ENCODE measurements at regions not wholly inside any gene's neighbourhood (a gene's known extent, or its start where the extent isn't known, plus 50 kb on each side); places are given as distances from the start of the nearest gene placed in this dataset.
A peak's percentile ranks its signal among the peaks of the same experiment; 100 is the strongest.
"Not testable (repeated sequence)": the region's sequence is repeated elsewhere in the genome, so short reads cannot be mapped to it uniquely, and the experiment has no call there.

DNA sequence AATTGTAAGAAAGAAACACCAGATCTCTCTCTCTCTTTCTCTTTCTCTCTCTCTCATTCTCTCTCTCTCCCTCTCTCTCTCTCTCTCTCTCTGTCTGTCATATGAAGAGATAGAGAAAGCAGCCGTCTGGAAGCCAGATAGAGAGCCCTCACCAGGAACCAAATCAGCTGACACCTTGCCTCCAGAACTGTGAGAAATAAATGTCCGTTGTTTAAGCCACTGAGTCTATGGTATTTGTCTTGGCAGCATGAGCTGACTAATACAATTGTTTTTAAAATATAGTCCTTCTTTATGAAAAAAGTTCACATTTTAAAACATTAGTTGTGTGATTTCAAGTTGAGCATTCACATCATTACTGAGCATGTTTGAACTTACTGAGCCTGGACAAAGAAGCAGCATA is 275.6 kb downstream of the CETN3 start:
- DNase-seq (ENCODE audit: low spot score), result no peak

DNA sequence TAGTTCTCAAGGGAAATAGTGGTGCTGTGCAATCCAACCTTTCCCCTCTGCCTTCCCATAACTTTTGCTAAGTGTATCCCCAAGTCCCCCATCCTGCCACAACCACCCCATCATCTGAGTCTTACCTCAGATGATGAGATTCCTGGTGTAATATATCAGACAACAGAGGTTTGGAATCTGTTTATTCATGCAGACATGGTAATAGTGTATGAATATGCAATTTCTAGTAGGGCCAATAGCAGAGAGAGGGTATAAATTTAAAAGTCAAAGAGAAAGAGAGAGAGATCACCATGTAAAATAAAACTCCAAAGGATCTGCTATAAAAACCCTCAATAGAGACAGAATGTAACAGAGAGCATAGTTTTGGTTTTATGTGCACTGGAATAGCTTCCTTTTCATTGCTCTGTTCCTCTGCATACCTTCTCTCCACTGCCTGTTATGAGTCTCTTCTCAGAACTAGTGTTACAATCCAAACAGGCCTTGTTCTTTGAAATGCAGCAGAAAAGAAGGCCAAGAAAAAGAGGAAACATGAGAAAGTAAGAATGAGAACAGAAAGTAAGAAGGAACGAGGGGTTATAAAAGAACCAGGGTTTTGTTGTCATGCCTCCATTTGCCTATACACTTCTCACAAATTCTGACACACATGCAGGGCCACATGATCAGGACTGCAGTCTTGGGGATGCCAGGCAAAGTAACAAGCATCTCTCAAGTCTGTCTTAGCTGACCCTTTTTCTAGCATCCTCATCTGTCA is 278.0 kb downstream of the CETN3 start:
- DNase-seq (ENCODE audit: low spot score), result no peak

DNA sequence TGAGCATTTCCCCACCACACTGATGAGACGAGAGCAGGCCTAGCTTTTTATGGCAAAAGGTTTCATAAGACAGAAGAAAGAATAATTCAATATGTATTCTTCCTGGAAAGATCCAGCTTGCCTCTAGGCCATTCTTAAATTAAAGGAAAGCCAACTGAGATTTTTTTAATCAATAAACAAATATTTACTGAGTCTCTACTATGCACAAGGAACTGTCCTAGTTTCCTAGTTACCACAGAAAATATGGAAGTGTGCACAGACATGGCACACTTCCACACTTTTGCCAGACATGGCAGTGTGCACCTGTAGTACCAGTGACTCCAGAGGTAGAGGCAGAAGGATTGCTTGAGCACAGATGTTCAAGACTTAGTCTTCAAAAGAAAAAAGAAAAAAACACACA is 281.0 kb downstream of the CETN3 start:
- DNase-seq (ENCODE audit: low spot score), result no peak

DNA sequence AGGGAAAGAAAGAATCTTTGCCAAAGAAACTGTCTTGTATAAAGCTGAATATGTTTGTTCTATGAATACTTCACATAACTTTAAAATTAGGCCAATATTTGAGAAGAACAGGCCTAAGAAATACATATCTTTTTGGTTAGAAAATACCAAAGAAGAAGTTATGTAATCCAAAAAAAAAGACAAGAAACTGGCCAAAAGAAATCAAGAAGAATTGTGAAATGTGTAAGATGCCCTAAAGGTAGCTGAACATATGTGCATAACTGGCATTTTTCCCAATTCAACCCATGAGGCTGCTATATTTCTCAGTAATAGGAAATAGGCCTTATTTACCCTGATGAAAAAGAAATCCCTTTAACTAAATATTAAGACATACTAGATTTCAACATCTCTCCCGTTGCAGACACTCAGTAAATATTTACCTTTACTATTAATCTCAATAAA is 290.0 kb downstream of the CETN3 start:
- no peak for DNase-seq (ENCODE audit: low spot score)

DNA sequence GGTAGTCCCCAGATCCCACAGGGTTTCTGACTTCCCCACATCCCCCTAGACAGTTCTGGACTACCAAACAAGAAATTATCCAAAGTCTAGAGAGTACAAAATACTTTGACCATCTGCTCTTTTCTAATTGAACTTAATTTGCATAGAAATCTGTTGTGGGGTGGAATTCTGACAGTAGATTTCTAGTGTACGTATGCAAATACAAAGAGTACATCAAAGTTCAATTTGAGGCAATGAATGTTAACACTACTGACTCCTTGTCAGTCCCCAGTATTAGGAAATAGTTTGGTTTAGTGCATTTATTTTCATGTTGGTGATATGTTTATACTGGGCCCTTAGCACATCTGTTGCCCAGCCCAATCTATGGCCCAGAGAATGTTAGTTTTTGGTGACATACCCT is 292.6 kb downstream of the CETN3 start:
- no peak for DNase-seq (ENCODE audit: low spot score)

DNA sequence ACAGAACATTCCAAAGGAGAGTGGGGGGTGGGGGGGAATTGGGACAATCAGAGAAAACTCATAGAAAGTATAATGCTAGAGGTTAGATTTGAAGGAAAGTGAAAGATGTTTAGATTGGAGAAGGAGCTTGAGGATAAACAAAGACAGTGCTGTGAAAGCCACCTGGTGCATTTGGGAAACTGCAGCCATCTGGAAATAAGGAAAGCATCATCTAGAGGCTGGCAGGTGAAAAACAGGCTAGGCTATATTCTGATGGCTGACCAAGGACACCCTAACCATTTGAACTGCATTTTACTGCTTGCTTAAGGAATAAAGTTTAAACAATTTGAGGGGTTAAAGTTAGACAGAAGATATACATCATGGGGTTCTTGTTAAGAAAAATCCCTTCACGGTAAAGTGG is 296.4 kb downstream of the CETN3 start:
- no peak for DNase-seq (ENCODE audit: low spot score)

DNA sequence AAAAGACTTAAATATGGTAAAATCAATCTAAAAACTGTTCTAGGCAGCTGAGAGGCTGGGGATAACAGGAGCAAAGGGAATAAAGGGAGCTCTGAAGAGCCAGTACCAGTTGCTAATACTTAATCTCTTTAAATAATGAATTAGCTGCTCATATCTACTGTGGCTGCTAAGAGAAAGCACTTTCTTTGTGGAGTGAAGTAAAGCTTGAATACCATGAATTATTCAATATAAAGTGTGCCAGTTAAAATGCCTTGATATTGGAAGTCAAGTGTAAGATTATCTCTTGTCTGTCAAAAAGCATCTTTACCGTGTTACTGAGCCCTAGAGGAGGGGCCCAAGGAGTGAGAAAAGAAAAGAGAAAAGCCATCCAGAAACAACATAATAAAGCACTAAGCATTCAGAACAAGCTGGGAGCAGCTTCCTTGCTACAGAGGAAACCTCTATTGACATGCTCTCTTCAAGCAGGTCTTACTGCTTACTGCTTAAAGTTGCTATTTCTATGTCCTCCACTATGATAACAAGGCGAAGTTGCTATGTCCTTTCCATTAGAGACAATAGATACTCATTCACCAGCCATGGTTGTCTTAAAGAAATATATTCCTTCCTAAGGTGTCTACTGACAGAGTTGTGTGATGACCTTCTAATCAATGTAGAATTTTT is 297.4 kb downstream of the CETN3 start:
- DNase-seq (ENCODE audit: low spot score), result no peak

DNA sequence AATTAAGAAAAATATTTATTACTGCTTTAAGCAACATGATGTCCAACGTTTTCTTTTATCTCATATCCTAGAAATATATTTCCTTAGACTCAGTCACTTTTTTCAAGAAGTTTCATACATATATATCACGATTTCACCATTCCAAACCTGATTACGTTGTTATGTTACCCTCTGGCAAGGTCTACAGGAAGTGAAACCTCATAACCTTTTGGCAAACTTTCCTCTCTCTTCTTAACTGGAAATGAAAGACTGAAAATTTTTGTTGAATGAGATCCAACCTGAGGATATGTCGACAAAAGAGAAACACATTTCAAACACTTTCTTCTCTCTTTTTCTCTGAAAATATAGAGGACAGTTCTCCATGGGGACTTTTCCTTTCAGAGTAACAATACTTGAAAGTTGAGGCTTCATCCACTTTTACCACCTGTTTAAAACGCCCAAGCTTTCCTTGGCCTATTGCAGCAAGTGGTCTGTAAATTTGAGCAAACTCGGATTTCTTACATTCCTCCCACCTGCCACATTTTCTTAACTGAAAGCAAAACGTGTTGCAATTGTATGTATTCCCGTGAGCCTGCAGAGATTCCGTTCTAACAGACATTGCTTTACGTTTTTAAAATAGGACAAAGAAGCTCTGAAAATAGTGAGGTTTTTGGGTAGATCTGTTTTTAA is 298.1 kb downstream of the CETN3 start:
- no peak for DNase-seq (ENCODE audit: low spot score)

DNA sequence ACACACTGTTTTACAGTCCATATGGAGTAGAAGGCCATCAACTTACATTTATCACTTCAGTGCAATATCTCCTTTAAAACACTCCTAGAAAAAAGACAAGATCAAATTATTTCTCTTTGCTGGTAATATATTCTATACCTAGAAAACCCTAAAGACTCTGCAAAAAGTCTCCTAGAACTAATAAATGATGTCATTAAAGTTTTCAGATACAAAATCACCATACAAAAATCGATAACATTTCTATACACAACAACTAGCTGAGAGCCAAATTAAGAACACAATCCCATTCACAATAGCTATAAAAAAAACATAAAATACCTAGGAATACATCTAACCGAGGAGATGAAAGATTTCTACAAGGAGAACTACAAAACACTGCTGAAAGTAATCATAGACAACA is 300.3 kb downstream of the CETN3 start:
- DNase-seq (ENCODE audit: low spot score), result no peak

DNA sequence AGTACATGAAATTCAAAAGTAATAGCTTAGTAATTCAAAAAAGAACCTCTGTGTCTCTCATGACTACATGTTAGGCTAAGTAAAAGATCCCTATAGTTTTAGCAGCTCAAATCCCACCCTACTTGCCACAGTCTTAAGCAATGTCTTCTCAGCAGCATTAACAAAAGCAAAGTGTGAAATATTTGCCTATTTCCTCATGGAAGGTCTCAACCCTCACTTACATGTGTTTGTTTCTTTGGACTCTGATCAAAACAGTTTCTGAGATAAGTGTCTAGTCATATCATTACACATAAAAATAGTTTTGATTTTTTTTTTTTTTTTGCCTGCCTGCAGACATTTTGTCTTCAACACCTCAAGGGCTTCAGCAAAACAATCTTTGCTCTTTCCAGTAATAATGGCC is 310.5 kb downstream of the CETN3 start:
- DNase-seq (ENCODE audit: low spot score), result no peak

DNA sequence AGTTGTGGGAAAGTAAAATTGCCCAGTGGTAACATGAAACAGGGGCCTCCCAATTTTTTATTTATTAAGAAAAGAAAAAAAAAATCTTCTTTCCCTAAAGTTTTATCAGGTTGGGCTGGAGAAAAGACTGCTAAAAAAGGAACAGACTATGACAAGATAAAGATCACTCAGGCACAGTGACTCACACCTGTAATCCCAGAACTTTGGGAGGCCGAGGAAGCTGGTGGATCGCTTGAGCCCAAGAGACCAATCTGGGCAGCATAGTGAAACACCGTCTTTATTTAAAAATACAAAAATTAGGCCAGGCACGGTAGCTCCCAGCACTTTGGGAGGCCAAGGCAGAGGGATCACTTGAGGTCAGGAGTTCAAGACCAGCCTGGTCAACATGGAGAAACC is 312.5 kb downstream of the CETN3 start:
- no peak for DNase-seq (ENCODE audit: low spot score)

DNA sequence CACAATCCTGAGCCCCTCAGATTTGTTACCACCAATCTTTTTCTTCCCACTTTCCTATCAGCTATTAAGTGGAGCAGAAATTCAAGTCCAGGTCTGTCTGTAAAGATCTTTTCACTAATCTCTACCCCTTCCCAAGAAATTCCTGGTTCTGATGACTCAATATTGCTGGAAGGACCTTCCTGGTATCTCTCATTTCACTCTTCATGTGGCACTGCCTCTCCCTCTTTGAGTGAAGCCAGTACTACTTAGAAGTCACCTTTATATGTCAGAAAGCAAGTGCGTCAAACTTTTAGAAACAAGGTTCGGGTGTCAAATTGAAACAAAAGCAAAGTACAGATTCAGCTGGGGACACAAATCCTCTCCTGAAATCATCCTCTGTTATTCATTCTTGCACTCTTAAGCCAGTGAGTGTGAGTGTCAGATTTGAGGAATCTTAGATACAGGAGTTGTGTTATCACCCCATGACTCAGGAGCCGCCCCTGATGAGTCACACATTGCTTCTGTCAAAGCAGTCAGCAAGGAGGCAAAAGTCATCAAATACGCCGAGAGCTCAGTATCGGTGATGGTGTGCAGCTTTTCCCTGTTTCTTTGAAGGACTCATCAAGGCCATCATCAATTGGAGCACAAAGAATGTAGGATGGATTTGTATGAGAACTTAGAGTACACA is 313.0 kb downstream of the CETN3 start:
- DNase-seq (ENCODE audit: low spot score), result peak; percentile 43

DNA sequence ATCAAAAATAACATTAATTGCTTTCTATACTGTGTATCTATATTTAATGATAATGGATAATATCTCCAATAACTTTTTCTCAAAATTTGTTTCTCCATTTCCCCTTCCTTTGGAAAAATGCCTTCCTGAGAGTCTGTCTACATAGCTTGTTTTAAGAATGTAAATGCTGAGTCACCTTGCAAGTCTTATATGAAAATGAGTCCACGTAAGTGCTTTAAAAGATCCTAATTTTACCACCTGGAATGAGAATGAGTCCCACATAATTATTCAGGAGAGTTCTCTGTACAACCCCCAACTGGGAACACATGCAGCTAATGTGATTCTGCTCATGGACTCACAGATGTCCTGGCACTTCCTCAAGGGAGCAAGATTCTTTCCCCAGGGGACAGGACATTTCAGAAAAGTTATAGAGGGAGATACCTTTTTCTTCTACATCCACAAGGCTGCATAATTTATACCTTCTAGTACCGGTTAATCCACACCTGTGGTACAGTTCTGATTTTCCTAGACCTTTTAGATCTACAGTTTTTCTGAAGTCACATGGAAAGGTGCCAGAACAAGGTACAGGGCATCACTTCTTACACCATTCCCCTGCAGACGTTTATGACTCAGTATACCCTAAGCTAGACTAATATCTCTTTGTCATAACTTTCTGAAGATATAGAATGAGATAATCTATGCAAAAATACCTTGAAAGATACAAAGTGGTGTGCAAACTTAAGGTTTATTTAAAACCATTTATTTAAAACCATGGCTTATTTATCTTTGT is 314.1 kb downstream of the CETN3 start:
- no peak for DNase-seq (ENCODE audit: low spot score)

DNA sequence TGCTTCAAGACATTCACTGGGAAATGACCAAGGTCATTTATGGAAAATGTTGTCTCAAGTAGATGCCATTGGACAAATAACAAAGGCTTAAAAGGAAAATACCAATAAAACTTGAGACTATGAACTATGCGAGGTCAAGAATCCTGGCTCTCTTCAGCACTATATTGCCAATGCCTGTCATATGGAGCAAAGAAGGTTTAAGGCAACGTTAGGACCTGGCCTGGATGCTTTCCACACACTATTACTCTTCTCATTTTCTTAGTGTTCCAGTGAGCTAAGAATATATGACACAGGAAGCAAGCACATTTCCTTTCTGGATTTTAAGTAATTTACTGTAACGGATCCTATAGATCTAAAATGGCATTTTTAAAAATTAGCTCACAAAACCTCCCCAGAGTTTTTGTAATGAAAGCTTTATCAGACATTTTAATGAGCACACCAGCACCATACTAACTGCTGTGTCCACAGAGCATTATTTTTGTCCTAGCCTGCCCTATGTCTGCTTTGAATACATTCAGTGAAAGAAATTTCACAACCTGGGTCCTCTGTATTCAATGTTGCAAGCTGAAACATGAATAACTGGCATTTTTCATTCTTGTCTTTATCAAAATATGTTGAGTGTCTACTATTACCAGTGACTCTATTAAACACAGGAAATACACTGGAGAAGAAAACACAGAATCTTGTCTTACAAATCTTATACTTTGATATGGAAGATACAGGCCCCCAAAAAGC is 315.6 kb downstream of the CETN3 start:
- DNase-seq (ENCODE audit: low spot score), result no peak

DNA sequence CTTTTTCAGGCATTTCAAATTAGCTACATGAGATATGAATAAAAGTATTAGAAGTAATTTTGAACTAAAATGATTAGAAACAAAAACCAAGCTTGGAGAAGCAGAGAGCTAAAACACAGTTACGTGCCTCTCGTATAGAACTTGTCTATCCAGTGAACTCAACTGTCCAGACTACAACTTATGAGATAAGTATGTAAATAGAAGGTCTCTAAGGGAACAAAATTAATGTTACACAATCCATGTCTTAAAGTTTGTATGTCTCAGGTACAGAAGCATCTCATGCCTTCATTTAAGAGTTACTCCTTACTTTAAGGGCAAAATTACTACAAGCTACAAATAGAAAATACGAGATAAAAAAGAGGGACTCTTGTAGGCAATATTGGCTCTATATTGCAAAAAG is 316.8 kb downstream of the CETN3 start:
- no peak for DNase-seq (ENCODE audit: low spot score)

DNA sequence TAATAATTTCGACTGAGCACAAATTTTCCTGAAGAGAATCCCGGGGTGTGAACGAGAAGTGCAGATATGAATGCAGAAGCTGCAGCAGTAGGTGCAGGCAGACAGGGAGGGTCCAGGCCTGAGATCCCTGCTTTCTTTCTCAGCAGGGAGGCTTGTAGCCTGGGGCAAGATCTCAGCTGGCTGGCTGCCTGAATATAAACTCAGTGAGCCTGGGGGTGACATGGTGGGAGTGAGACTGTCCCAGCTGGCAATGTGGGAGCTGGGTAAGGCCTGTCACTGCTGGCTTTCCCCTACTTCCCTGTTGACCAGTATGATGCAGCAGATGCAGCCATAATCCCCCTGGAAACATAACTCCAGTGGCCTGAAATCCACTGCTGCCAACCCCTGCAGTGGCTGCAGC is 325.2 kb downstream of the CETN3 start:
- no peak for DNase-seq (ENCODE audit: low spot score)

DNA sequence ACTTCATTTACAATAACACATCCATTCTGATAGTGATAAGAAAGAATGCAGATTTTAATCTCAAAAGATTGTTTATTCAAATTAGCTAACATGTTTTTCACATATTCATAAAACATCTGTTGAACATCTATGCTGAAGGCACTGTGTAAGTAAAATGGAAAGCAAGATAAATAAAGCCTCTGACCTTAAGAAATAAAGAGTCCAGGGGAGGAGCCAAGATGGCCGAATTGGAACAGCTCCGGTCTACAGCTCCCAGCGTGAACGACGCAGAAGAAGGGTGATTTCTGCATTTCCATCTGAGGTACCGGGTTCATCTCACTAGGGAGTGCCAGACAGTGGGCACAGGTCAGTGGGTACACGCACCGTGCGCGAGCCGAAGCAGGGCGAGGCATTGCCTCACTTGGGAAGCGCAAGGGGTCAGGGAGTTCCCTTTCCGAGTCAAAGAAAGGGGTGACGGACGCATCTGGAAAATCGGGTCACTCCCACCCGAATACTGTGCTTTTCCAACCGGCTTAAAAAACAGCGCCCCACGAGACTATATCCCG is 336.5 kb downstream of the CETN3 start:
- not testable (repeated sequence) for DNase-seq (ENCODE audit: low spot score)

DNA sequence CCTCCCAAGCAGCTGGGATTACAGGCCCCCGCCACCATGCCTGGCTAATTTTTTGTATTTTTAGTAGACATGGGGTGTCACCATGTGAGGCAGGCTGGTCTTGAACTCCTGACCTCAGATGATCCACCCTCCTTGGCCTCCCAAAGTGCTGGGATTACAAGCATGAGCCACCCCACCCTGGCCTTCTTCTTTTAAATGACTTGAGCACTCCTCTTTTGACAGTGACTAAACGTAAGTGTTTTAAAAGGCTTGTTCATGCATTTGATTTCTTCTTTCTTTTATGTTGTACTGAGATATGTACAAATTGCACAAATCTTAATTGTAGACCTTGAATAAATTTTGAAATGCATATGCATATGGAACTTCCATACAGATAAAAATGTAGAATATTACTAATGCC is 337.9 kb downstream of the CETN3 start:
- DNase-seq (ENCODE audit: low spot score), result no peak

DNA sequence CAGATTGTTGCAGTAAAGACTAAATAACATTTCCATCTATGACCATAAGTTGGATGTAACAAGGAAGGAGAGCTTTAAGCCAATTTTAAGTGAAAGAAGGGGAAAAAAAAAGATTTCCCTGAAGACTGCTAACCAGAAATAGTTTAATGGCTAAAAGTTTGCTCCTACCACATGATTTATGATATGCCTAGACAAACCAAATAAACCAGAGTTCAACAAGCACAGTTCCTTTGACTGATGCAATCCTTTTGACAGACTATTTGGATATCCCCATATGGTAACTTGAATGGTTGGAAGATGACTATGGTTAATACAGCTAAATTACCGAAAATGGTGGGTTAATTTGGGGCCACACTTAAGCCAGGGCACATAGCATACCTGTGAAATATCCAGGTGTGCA is 338.5 kb downstream of the CETN3 start:
- DNase-seq (ENCODE audit: low spot score), result no peak

DNA sequence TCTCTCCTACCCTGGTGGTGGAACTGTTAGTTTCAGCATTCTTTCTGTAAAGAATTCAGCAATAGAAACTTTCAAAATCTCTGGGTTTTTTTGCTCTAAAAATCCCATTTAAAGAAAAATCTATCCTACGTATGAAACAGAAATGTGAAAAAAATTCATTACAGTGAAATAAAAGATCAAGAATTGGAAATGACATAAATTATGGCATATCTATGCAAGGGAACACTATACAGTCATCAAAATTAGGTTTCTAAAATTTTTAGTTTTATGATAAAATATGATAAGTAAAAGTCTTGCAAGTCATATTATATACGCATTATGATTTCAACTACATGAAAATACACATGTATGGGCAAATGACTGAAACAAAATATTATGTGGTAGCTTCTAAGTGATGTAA is 342.6 kb downstream of the CETN3 start:
- no peak for DNase-seq (ENCODE audit: low spot score)

All from AG08396 (cell line).